Mucosa of descending colon (tissue), 3 donors: ENCODE measurements at regions not wholly inside any gene's neighbourhood (a gene's known extent, or its start where the extent isn't known, plus 50 kb on each side); places are given as distances from the start of the nearest gene placed in this dataset.

ENCODE experiments used
- ATAC-seq: fragments of 200-7000 bp; cut with Tn5 transposase; one replicate; pipeline ENCODE4 v1.9.1; 2020; ENCODE audit warnings: mild to moderate bottlenecking, moderate library complexity
- DNase-seq, 3 donors: peaks; one replicate each; pipeline ENCODE4 v3.0.0-alpha.2; 2020
- H3K36me3 ChIP-seq: fragments of 200-600 bp; one replicate; pipeline ENCODE4 v1.8.0; 2021; ENCODE audit warnings: low read depth, mild to moderate bottlenecking
- H3K4me1 ChIP-seq: fragments of 200-600 bp; one replicate; pipeline ENCODE4 v1.8.0; 2021; ENCODE audit warnings: low read depth, mild to moderate bottlenecking
- H3K4me3 ChIP-seq: fragments of 200-600 bp; one replicate; pipeline ENCODE4 v1.8.0; 2021; ENCODE audit warnings: mild to moderate bottlenecking
- H3K9me3 ChIP-seq: fragments of 200-600 bp; one replicate; pipeline ENCODE4 v1.8.0; 2021; ENCODE audit warnings: mild to moderate bottlenecking
- CTCF ChIP-seq: fragments of 200-600 bp; IDR thresholded peaks from one replicate; pipeline ENCODE4 v1.8.0; 2022; ENCODE audit warnings: antibody characterized with exemption, mild to moderate bottlenecking
- intact Hi-C, 2 donors: fragments of 100-400 bp; cut with DNase I in 1 of 2; cut with micrococcal nuclease in 1 of 2; formaldehyde crosslinking; loops; one replicate each; pipeline versions ENCODE4 v1.11.0 to v1.11.1; 2022; cut with DNase I, micrococcal nuclease
- donor health status: DM: no; HTN: no; CAD: no; lungs with moderate emphysema.
- donor health status: DM: no; HTN: no; CAD: no.
- donor health status: DM: no; HTN: yes; CAD: no.

- intact Hi-C loops: no loop called here
- TF ChIP-seq CTCF: no peak
Measured at GRCh38 chr2:5959836-5960820, 267.9 kb downstream of the SOX11 start.

GRCh38 chr2:5967506-5967905 lies 275.3 kb downstream of the SOX11 start:
- ATAC-seq (no peak), DNase-seq (no peak)
- Histone ChIP-seq H3K36me3 (no peaks in the 10 kb centered on the region), H3K9me3 (peaks cover 3% of the 10 kb centered on the region), H3K4me1 (no peaks in the 10 kb centered on the region), H3K4me3 (no peak overlapping the region)
- intact Hi-C loops: no loop called here
- no peak for TF ChIP-seq CTCF

More at GRCh38 chr2:5959836-5960820, 267.9 kb downstream of the SOX11 start:
- H3K4me1 ChIP-seq: no peaks in the 10 kb centered on the region
- H3K36me3 ChIP-seq: no peaks in the 10 kb centered on the region
- ATAC-seq: no peak
- H3K9me3 ChIP-seq: no peaks in the 10 kb centered on the region
- no peak for DNase-seq
- H3K4me3 ChIP-seq: no peak overlapping the region

GRCh38 chr2:5969303-5969702 lies 277.1 kb downstream of the SOX11 start:
- ATAC-seq (no peak), DNase-seq (no peak)
- Histone ChIP-seq H3K4me3 (no peak overlapping the region), H3K4me1 (no peaks in the 10 kb centered on the region), H3K36me3 (no peaks in the 10 kb centered on the region), H3K9me3 (peaks cover 3% of the 10 kb centered on the region)
- no peak for TF ChIP-seq CTCF
- intact Hi-C loops: no loop called here

- intact Hi-C loops: loop anchor here in 1 of 2 donors (10.0 kb wide), 1 partner anchor 344 kb away; no protein-coding TSS in a partner anchor
- no peak for TF ChIP-seq CTCF
- ATAC-seq: no peak
- H3K4me1 ChIP-seq: no peaks in the 10 kb centered on the region
- H3K4me3 ChIP-seq: no peak overlapping the region
- H3K9me3 ChIP-seq: peaks cover 3% of the 10 kb centered on the region
- no peaks in the 10 kb centered on the region for H3K36me3 ChIP-seq
- no peak for DNase-seq
Measured at GRCh38 chr2:5970347-5970746, 278.2 kb downstream of the SOX11 start.

GRCh38 chr2:5974477-5974876 lies 282.3 kb downstream of the SOX11 start:
- H3K36me3 ChIP-seq: no peaks in the 10 kb centered on the region
- no peak overlapping the region for H3K4me3 ChIP-seq
- H3K4me1 ChIP-seq: no peaks in the 10 kb centered on the region
- ATAC-seq (no peak), DNase-seq (no peak)
- no peak for TF ChIP-seq CTCF
- H3K9me3 ChIP-seq: no peaks in the 10 kb centered on the region
- intact Hi-C loops: loop anchor here in 1 of 2 donors (10.0 kb wide), 1 partner anchor 340 kb away; no protein-coding TSS in a partner anchor
